ENCODE measurements at regions not wholly inside any gene's neighbourhood (a gene's known extent, or its start where the extent isn't known, plus 50 kb on each side); places are given as distances from the start of the nearest gene placed in this dataset.

- peaks cover 7% of the 10 kb centered on the region for H3K27me3 Mint-ChIP-seq (ENCODE audit: low read depth, unreplicated experiment)
- H3K4me3 ChIP-seq (ENCODE audit: insufficient read depth, low read depth, low read length): no peak overlapping the region
- H3K4me1 Mint-ChIP-seq (ENCODE audit: low read depth, unreplicated experiment): peaks cover 1% of the 10 kb centered on the region
- DNase-seq (ENCODE audit: low read depth): no peak
- no peaks in the 10 kb centered on the region for H3K4me1 ChIP-seq (ENCODE audit: insufficient read depth, low read length)
- no peak overlapping the region for H2AFZ ChIP-seq (ENCODE audit: low read depth, low read length)
- no peak overlapping the region for H3K9ac ChIP-seq (ENCODE audit: low read length)
- no peak for FAIRE-seq
- H3K27ac ChIP-seq (ENCODE audit: low read depth, low read length): no peak overlapping the region
- H4K20me1 ChIP-seq (ENCODE audit: insufficient read depth, low read length): no peaks in the 10 kb centered on the region
- H3K36me3 Mint-ChIP-seq (ENCODE audit: low read depth, unreplicated experiment): no peaks in the 10 kb centered on the region
- H3K27me3 ChIP-seq (ENCODE audit: insufficient read depth, low read length): no peaks in the 10 kb centered on the region
- no peaks in the 10 kb centered on the region for H3K36me3 ChIP-seq (ENCODE audit: insufficient read depth, low read length)
- H3K9me3 ChIP-seq (ENCODE audit: insufficient read depth, low read depth, low read length): peaks cover 7% of the 10 kb centered on the region
- no peak overlapping the region for H3K4me3 Mint-ChIP-seq (ENCODE audit: unreplicated experiment)
- peaks cover 5% of the 10 kb centered on the region for H3K9me3 Mint-ChIP-seq (ENCODE audit: unreplicated experiment)
- H3K27ac Mint-ChIP-seq (ENCODE audit: unreplicated experiment): no peak overlapping the region
- no peak for TF ChIP-seq CTCF (IDR thresholded peaks at IDR 0.05; ENCODE audit: insufficient read depth, low read depth, low read length)
- no peak for TF ChIP-seq EZH2 (IDR thresholded peaks at IDR 0.05; ENCODE audit: insufficient read depth, low read length)
- H3K79me2 ChIP-seq (ENCODE audit: insufficient read depth, low read length): no peaks in the 10 kb centered on the region
- no peak overlapping the region for H3K4me2 ChIP-seq (ENCODE audit: low read length)
Measured at GRCh38 chr14:97315790-97316189, 518.6 kb downstream of the VRK1 start.

GRCh38 chr14:97318380-97318779 is 521.2 kb downstream of the VRK1 start:
- Mint-ChIP-seq H3K4me1 (ENCODE audit: low read depth, unreplicated experiment) (peaks cover 1% of the 10 kb centered on the region), H3K36me3 (ENCODE audit: low read depth, unreplicated experiment) (no peaks in the 10 kb centered on the region), H3K4me3 (ENCODE audit: unreplicated experiment) (no peak overlapping the region), H3K27ac (ENCODE audit: unreplicated experiment) (no peak overlapping the region), H3K27me3 (ENCODE audit: low read depth, unreplicated experiment) (peaks cover 3% of the 10 kb centered on the region), H3K9me3 (ENCODE audit: unreplicated experiment) (peaks cover 2% of the 10 kb centered on the region)
- TF ChIP-seq EZH2 (IDR thresholded peaks at IDR 0.05; ENCODE audit: insufficient read depth, low read length) (no peak), CTCF (IDR thresholded peaks at IDR 0.05; ENCODE audit: insufficient read depth, low read depth, low read length) (no peak)
- Histone ChIP-seq H3K4me2 (ENCODE audit: low read length) (no peak overlapping the region), H3K79me2 (ENCODE audit: insufficient read depth, low read length) (no peaks in the 10 kb centered on the region), H3K36me3 (ENCODE audit: insufficient read depth, low read length) (no peaks in the 10 kb centered on the region), H3K4me3 (ENCODE audit: insufficient read depth, low read depth, low read length) (no peak overlapping the region), H3K9me3 (ENCODE audit: insufficient read depth, low read depth, low read length) (peaks cover 7% of the 10 kb centered on the region), H2AFZ (ENCODE audit: low read depth, low read length) (no peak overlapping the region), H3K4me1 (ENCODE audit: insufficient read depth, low read length) (no peaks in the 10 kb centered on the region), H3K27ac (ENCODE audit: low read depth, low read length) (no peak overlapping the region), H4K20me1 (ENCODE audit: insufficient read depth, low read length) (no peaks in the 10 kb centered on the region), H3K27me3 (ENCODE audit: insufficient read depth, low read length) (no peaks in the 10 kb centered on the region), H3K9ac (ENCODE audit: low read length) (no peak overlapping the region)
- no peak for DNase-seq (ENCODE audit: low read depth)
- no peak for FAIRE-seq

GRCh38 chr14:97319691-97320090 is 522.5 kb downstream of the VRK1 start:
- Mint-ChIP-seq H3K36me3 (ENCODE audit: low read depth, unreplicated experiment) (no peaks in the 10 kb centered on the region), H3K4me1 (ENCODE audit: low read depth, unreplicated experiment) (peaks cover 1% of the 10 kb centered on the region), H3K9me3 (ENCODE audit: unreplicated experiment) (peaks cover 2% of the 10 kb centered on the region), H3K27ac (ENCODE audit: unreplicated experiment) (no peak overlapping the region), H3K4me3 (ENCODE audit: unreplicated experiment) (no peak overlapping the region), H3K27me3 (ENCODE audit: low read depth, unreplicated experiment) (peaks cover 3% of the 10 kb centered on the region)
- H3K27me3 ChIP-seq (ENCODE audit: insufficient read depth, low read length): peaks cover 2% of the 10 kb centered on the region
- no peak for DNase-seq (ENCODE audit: low read depth)
- H3K9ac ChIP-seq (ENCODE audit: low read length): no peak overlapping the region
- no peak overlapping the region for H2AFZ ChIP-seq (ENCODE audit: low read depth, low read length)
- H3K9me3 ChIP-seq (ENCODE audit: insufficient read depth, low read depth, low read length): no peaks in the 10 kb centered on the region
- TF ChIP-seq CTCF (IDR thresholded peaks at IDR 0.05; ENCODE audit: insufficient read depth, low read depth, low read length) (no peak), EZH2 (IDR thresholded peaks at IDR 0.05; ENCODE audit: insufficient read depth, low read length) (no peak)
- H3K4me3 ChIP-seq (ENCODE audit: insufficient read depth, low read depth, low read length): no peak overlapping the region
- H3K4me1 ChIP-seq (ENCODE audit: insufficient read depth, low read length): no peaks in the 10 kb centered on the region
- no peaks in the 10 kb centered on the region for H3K79me2 ChIP-seq (ENCODE audit: insufficient read depth, low read length)
- no peak overlapping the region for H3K4me2 ChIP-seq (ENCODE audit: low read length)
- H3K27ac ChIP-seq (ENCODE audit: low read depth, low read length): no peak overlapping the region
- H3K36me3 ChIP-seq (ENCODE audit: insufficient read depth, low read length): no peaks in the 10 kb centered on the region
- no peak for FAIRE-seq
- H4K20me1 ChIP-seq (ENCODE audit: insufficient read depth, low read length): no peaks in the 10 kb centered on the region

Measured in astrocyte (in vitro differentiated cells and primary cell).